ENCODE measurements at regions not wholly inside any gene's neighbourhood (a gene's known extent, or its start where the extent isn't known, plus 50 kb on each side); places are given as distances from the start of the nearest gene placed in this dataset.

DNA sequence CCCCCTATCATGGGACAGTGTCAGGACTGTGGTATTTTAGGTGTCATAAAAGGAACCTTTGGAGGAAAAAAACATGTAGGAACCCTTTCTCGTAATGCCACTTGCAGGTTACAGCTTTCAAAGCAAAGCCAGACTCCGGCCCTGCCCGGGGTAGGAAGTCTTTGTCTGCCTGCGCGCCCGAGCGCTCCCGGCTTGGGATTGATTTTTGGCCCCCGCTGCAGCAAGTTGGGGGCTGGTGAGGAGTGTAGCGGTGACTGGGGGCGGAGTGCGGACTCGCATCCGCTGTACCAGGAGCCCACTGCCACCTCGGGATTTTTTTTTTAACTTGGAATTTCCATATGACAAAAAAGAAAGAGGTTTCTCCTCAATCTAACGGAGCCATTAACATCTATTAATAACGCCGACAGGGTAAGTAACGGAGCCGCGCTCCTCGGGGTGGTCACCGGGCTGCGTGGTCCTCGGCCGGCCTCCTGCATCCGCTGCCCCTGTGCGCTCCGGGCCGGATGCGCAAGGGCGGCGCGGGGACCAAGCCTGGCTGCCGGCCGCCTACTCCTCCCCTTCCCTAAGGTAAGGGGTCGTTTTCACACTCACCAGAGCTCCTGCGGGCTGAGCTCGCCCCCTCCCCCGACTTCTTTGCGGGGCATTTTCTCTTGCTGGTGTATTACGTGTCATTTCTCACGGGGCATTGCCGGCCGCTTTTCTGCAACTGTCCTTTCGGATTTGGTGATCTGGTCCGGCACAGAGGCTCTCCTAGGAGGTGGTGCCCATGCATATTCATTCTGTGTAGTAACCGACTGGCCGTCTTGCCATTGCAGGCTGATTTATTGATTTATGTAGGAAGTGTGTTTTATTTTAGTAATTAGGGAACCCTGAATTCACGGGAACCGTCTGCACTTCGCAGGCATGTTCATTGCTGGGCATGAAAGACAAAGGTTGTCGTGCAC lies 219.8 kb upstream of the TOPAZ1 start:
- no peak for DNase-seq (ENCODE audit: low read depth)

DNA sequence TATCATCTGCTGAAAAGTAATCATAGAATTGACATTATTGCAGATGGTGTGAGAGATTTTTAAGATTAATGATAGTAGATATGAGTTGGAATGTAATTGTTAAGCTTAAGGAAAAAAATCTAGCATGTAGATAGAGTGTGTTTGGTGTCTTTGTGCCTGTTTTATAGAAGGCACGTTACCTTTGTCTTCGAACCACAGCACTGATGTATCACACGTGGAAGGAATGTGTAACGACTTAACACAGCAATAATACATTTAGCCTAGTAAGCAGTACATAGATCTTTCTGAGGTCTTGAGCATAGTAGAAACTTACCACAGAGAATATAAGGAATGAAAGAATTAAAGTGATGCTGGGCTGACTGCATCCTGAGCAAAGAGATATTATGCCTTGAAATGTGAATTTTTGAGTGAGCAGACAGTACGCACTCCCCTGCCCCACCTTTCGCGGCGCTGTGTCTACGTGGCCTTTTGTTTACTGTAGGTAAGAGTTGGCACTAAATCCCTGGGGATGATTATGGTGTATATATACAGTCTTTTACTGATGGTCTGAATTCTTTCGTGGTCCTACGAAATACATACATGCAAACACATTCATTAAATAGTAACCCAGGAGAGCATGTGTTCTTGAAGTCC lies 217.6 kb upstream of the TOPAZ1 start:
- no peak for DNase-seq (ENCODE audit: low read depth)

DNA sequence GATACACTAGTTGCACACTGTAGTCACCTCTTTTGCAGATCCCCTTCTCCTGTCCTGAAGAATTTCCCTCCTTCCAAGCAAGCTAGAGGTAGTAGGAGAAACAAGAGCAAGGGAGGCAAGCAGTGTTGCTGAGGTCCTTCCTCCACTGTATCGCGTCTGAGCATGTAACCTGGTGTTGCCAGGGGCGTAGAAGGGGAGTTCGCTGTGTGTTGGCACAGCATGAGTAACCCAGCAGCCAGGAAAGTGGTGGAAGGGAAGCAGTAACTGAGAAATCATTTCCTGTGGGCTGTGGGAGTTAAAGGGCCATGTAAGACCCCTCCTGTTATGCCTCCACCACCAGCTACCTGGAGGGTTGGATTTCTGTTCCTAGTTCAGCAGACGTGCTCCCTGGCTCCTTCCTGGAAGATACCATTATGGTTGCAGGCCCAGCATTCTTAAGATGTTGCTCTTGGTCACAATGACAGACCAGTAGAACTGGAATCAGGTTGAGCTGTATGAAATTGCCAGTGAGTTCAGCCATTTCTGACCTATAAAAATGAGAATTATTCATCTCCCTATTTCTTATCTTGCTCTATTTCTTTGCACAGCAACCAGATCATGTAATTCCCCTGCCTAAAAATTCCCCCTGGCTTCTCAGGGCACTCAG lies 215.3 kb upstream of the TOPAZ1 start:
- no peak for DNase-seq (ENCODE audit: low read depth)

DNA sequence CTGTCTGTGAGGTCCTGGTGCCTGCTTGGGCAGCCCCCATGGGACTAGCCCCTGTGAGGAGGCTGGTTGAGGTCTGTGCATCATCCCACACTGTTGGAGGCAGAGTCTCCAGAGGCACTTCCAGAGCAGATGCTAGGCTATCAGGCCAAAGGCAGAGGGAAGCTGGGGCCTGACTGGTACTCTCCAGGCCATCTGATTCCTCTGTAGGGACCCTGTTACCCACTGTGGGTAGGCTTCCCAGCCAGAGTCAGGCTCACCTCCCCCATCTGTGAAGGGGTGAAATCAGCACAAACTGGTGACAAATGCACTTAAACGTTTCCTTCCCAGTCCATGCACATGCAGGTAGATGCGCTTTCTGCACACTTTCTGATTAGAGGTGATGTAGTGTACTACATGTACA lies 212.6 kb upstream of the TOPAZ1 start:
- DNase-seq (ENCODE audit: low read depth) = no peak

DNA sequence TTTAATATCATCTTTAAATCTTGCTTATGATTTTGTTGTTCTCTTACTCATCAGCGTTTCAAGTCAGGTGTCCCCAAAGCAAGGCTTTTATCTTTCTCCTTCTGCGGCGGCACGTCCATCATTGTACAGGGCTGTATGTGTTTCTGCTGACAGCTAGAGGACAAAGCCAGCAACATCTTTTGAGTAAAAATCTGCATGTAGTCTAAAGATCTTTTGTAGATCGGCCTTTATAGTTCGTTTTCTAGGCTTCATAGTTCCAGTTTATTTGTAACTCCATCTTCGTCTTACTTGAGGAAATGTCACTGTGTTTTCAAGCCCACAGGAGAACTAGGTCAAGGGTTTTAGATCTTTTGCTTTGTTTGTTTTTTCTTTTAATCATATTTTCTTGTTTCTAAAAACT lies 211.4 kb upstream of the TOPAZ1 start:
- DNase-seq (ENCODE audit: low read depth) = no peak

DNA sequence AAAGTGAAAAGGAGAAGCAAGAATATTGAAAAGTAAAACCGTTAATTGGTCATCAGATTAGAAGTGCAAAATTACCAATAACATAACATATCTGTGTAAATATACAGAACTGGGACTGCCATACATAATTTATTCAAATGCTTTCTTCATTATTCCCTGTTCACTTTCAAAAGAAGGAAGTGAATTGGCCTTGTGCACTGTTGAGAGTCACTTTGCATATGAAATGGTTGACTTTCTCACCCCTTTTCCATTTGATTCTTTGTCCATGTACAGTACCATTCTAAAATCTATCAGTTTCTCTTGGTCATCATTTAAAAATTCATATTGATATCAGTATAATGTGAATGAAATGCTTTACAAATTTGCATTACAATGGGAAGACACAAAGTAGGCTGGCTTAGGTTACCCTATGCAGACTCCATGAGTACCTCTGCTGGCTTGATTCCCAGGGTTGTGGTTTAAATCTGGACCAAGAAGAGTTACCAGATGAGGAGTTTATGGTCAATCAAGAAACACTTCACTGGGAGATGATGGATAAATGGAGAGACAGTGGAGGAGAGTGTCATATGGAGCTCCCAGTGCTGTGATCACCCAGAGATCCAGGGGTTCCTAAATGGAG lies 210.9 kb upstream of the TOPAZ1 start:
- no peak for DNase-seq (ENCODE audit: low read depth)

DNA sequence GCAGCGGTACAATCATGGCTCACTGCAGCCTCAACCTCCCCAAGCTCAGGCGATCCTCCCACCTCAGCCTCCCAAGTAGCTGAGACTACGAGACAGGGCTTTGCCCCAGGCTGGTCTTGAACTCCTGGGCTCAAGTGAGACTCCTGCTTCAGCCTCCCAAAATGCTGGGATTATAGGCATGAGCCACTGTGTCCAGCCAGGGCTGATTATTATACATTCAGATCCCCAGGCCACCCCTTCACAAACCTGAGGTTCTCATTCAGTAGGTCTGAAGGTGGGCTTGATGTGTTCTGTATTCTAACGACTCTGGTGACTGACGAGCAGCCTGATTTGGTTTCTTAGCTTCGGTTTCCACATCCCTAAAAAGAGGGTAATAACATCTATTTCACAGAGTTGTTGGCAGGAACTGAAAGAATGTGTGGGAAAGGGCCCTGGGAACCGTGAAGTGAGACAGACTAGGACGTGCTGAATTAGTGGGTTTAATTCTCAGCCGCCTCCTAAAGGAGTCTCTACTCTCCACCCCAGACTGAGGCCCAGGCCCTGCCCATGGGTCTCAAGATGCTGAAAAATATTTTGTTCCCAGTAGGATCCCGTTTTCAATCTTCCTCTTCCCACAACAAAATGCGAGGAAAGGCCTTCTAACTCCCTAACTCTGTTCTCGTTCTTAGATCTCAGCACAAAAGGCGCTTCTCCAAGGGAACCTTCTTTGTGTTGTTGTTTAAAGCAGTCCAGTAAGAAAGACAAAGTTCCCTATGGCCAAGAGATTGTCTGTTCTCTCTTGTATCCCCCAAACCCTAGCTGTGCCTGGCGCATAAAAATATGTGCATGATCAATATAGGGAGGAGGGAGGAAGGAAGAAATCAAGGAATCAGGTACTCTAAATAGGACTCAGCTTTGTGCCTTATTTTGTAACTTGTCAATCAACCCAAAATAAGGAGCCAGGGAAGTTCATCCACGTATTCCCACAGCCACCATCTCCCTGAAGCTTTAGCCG lies 210.0 kb upstream of the TOPAZ1 start:
- no peak for DNase-seq (ENCODE audit: low read depth)

DNA sequence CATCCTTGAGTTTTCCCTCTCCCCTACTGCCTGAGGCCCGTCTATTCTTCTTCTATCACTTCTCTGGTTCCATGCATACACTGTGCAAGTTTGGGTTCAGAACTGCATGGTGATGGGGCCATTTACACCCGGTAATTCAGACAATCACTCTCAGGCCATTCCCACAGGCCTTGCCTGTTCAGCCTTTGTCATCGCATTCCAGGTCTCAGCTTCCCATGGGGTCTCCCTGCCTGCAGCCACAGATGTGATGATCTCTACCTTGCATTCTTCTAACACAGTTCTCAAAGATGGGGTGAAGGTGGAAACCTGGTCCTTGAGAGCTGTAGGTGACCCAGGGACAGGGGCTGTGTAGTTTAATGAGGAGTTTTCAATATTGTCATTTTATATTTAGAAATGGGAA lies 209.2 kb upstream of the TOPAZ1 start:
- DNase-seq (ENCODE audit: low read depth) = no peak

DNA sequence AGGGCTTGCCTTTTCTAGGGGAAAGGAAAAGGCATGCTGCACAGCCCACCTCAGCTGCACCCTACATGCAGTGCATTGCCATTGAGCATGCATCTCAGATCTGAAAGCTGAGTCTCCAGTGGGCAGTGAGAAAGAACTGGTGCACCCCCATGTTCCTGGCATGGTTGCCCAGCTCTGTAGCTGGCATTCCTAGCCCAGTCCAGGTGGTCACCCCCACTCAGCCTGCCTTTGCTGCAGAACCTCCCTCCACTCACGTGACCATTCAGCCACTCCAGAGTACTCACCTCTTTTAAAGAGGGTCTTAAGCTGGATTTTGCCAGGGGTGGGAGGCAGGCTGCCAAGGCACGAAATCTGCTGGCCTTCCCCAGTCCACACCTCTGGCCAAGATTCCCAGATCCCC lies 208.6 kb upstream of the TOPAZ1 start:
- DNase-seq (ENCODE audit: low read depth) = no peak

DNA sequence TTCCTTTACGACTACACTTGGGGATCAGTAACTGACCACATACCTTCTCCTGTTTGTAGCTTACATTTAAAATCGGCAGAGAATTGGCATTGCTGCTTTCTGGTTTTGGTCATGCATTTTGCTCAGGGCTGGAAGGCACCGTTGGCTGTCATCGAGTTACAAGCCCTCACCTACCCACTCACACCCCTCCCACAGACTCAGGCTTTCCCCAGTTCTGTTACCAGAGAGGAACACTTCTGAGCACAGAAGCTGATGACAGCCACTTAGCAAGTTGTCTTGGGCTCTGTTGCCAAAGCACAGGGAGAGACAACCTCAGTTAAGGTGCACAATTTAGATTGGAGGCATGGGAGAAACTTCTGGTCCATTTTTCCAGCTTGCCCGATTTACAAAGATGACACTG lies 204.8 kb upstream of the TOPAZ1 start:
- no peak for DNase-seq (ENCODE audit: low read depth)

DNA sequence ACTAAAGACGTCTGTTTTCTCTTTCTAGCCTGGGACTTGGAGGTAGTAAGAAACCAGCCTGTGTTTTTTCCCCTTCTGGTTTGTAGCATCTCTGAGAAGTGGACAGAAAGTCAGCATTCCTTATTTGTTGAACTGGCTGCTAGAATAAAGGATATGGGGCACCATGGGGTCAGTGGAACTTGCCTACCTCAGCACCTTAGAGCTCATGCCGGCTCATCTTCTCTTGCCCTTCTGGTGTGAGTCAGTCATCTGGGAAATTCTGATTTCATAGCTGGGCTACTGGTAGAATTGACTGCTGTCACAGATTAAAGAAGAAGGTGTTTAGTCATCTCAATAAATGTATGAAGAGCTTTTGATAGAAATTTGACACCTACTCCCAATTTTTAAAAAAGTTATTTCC lies 202.7 kb upstream of the TOPAZ1 start:
- DNase-seq (ENCODE audit: low read depth) = no peak

DNA sequence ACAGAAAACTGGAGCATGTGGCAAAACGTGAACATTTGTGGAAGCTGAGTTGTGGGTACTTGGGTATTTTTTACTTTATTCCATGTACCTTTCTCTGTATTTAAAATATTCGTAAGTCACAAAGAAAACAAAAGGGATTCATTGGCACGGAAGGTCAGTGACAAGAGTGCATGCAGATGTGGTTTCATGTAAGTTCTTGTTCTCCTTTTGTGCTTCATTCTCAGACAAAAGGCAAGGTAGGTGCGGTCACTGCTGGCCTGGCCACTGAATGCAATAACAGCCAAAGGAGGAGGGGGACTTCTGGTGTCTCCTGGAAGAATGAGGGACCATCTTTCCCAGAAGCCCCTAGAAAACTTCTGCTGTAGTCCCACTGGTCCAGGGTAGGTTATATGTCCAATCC lies 200.0 kb upstream of the TOPAZ1 start:
- DNase-seq (ENCODE audit: low read depth) = no peak

DNA sequence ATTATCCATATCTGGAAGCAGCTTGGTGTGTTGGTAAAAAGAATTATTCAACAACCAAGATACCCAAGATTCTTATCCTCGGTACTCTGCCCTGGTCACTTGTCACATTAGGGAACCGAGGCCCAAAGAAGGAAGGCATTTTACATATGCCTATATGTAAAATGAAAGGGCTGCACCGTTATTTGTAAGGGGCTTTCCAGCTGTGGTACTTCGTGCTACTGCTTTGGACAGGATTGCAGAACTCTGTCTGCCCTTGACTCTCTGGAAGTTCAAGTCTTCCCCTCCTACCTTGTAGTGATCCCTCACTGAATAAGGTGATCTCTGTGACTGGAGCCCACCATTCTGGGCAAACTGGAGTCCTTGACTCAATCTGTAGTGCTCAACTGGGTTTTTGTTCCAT lies 198.9 kb upstream of the TOPAZ1 start:
- DNase-seq (ENCODE audit: low read depth) = no peak

DNA sequence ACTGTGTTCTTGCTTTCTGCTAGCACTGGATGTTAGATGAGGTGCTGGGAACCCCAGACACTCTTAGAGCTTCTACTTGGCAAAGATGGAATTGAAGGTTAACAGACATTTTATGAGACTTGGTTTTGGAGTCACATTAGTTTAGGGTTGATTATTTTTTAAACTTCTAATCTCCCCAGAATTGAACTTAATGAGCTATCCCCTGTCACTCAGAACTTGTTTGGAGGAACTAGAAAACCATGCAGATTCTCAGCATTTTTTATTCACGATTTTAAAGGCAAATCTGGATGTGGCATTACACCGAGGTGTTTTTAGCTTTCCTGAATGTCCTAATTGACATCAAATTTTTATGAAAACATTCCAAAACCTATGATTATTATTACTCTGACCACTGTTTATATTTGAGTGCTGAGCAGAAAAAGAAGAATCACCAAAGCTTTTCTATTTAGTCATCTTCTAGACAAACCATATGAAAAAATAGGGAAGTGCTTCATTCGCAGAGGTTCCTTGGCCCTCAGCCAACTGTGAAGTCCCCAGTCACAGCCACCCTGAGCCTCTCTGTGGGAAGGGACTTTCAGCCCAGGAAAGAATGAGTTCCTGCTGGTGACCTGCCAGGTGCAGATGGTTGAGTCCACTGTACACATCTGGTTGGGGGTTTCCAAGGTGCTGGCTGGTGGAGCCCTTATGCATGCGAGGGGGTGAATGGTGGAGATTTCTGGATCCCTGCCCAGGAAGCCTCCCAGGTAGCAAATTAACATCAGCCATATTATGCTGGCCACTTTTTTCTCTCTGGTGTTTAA lies 196.0 kb upstream of the TOPAZ1 start:
- no peak for DNase-seq (ENCODE audit: low read depth)

DNA sequence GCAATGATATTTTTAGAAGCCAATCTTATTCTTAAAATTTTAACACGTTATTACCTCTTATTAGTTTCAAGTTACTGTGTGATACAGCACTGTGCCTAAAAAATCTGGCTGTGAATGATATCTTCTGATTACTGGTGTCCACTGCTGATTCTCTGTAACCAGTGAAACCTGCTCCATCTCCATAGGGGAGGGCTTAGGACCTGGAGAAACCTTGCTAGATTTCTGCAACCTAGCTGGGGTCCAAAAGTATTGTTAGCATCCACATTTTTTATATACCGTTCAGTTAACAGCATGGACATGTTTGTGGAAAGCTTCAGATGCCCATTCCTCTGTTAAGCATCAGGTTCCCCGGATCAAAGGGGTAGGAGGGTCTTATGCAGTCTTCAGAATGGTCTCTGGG lies 193.9 kb upstream of the TOPAZ1 start:
- DNase-seq (ENCODE audit: low read depth) = no peak

DNA sequence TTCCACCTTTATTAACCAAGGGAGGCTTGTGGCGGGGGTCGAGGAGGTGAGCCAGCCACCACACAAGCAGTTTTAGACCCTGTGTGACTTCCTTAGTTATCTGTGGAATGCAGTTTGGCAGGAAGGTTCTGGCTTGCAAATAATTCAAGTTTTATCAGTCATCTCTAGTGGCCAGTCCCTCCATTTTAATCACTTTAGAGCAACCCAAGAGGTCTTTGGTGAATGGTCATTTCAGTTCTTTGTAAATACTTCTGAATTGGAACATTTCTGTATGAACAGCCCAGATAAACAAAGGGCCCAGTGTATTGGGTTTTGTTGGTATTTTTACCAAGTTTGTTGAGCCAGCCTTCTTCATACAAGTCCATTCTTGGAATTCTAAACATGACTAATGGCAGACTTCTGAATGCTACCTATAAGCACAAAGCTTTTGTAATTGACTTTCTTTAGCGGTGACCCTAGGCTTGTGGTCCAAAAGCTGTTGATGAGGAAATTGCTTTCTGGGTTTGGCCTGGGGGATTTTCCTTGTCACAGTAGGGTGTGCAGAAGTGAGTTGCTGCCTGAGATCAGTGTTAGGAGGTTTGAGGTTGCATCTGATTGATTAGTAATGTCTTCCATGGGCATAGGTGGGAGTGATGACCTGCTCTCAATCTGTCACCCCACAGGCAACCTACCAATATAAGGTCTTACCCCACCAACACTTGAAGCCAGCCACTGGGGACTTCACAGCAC lies 193.3 kb upstream of the TOPAZ1 start:
- no peak for DNase-seq (ENCODE audit: low read depth)

DNA sequence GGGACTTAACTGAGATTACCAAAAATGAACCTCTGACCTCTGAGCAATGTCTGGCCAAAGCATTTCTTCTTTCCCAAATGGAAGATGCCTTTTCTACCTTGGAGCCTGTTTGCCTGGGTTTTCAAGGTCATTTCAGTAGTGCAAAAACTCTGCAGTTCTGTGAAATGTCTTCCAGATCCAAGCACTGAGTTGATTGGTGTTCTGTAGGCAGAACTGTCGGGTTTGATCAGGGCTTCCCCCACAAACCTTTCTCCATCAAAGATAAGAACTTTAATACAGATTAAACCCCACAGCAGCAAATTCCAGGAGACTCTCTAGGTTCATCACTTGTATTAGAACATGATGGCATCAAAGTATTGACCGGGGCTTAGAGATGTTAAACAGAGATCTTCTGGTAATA lies 192.7 kb upstream of the TOPAZ1 start:
- no peak for DNase-seq (ENCODE audit: low read depth)

DNA sequence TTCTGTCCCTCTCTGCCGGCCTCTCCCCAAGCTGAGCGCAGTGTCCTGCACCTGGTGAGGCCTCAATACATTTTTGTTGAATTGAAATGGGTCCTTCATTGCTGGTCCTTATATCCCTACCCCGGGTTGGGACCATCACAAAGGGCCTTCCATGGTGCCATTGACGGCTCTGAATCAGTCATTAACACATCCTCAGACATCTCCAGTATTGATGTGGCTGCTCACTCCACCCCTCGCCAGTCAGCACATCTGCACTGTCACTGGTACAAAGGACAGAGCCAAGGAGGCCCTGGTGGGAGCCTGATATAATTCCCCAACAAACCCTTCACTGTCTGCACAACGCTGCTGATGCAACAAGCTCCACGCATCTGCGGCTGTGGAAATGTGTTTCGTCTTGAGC lies 191.6 kb upstream of the TOPAZ1 start:
- DNase-seq (ENCODE audit: low read depth) = no peak

DNA sequence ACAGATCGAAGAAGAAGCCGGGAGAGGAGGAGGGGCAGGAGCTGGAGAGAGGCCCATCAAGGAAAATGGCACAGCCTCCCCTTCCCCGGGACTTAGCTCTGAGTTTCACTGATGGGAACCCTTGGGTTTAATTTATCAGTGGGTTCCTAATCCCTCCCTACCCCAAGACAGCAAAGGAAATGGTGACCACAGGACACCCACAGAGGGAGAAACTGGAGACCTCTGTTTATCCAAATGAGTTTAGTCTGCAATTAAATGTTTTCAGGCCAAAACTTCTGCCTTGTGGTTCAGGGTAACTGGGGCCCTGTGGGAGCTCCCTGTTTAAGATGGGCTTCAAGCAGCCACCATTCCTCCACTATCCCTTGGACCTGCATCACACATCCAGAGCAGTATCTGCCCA lies 190.8 kb upstream of the TOPAZ1 start:
- no peak for DNase-seq (ENCODE audit: low read depth)

DNA sequence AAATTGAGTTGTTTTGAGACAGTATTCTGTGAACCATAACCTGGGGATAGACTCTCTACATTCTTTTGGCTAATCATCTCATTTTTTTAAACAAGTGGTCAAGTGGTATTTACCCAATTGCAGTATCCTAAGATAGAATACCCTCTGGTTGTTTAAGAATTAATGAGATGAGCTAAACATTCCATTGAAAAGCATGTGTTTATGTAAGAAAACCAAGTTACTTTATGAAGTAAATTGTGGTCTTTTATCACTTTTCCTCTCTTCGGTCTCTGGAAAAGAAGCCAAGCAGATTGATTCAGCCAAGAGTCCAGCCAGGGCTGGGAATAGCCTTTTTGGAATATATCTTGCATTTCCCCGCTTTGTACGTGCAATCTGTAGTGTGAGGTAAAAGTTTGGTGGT lies 185.7 kb upstream of the TOPAZ1 start:
- no peak for DNase-seq (ENCODE audit: low read depth)

Data from fibroblast of the conjunctiva (primary cell).